LoVo (cell line): ENCODE measurements at regions not wholly inside any gene's neighbourhood (a gene's known extent, or its start where the extent isn't known, plus 50 kb on each side); places are given as distances from the start of the nearest gene placed in this dataset.
A peak's percentile ranks its signal among the peaks of the same experiment; 100 is the strongest.
"Not testable (repeated sequence)": the region's sequence is repeated elsewhere in the genome, so short reads cannot be mapped to it uniquely, and the experiment has no call there.

Source experiments
- DNase-seq: peaks from one replicate; pipeline ENCODE4 v3.0.0-alpha.2; 2016; ENCODE audit warnings: low spot score

- DNase-seq: peak; percentile 44
Measured at GRCh38 chrX:35622040-35622439, 176.1 kb upstream of the MAGEB16 start.

- DNase-seq: peak; percentile 63
Measured at GRCh38 chrX:35622601-35623000, 175.5 kb upstream of the MAGEB16 start.

GRCh38 chrX:35625714-35626113, 172.4 kb upstream of the MAGEB16 start:
- DNase-seq: no peak

- no peak for DNase-seq
Measured at GRCh38 chrX:35626124-35626523, 172.0 kb upstream of the MAGEB16 start.

- DNase-seq: not testable (repeated sequence)
Measured at GRCh38 chrX:35635971-35636370, 162.2 kb upstream of the MAGEB16 start.

- DNase-seq: no peak
Measured at GRCh38 chrX:35664833-35665232, 133.3 kb upstream of the MAGEB16 start.

- DNase-seq: no peak
Measured at GRCh38 chrX:35665311-35665710, 132.8 kb upstream of the MAGEB16 start.

GRCh38 chrX:35670889-35671288, 127.3 kb upstream of the MAGEB16 start:
- no peak for DNase-seq

- no peak for DNase-seq
Measured at GRCh38 chrX:35675151-35675550, 123.0 kb upstream of the MAGEB16 start.

- DNase-seq: no peak
Measured at GRCh38 chrX:35680940-35681346, 117.2 kb upstream of the MAGEB16 start.

GRCh38 chrX:35682476-35682875, 115.7 kb upstream of the MAGEB16 start:
- no peak for DNase-seq

- DNase-seq: no peak
Measured at GRCh38 chrX:35696760-35697234, 101.3 kb upstream of the MAGEB16 start.

- DNase-seq: no peak
Measured at GRCh38 chrX:35699642-35700041, 98.5 kb upstream of the MAGEB16 start.

GRCh38 chrX:35700121-35700520, 98.0 kb upstream of the MAGEB16 start:
- no peak for DNase-seq

- DNase-seq: peak; percentile 1
Measured at GRCh38 chrX:35711281-35711680, 86.9 kb upstream of the MAGEB16 start.

- DNase-seq: no peak
Measured at GRCh38 chrX:35722128-35722527, 76.0 kb upstream of the MAGEB16 start.

- DNase-seq: peak; percentile 2
Measured at GRCh38 chrX:35726176-35726575, 72.0 kb upstream of the MAGEB16 start.

GRCh38 chrX:35728481-35728880, 69.7 kb upstream of the MAGEB16 start:
- DNase-seq: no peak

GRCh38 chrX:35733879-35734278, 64.3 kb upstream of the MAGEB16 start:
- no peak for DNase-seq

- no peak for DNase-seq
Measured at GRCh38 chrX:35741142-35741541, 57.0 kb upstream of the MAGEB16 start.

GRCh38 chrX:35743331-35743730, 54.8 kb upstream of the MAGEB16 start:
- DNase-seq: no peak
